LNCAP (cell line): ENCODE measurements at regions not wholly inside any gene's neighbourhood (a gene's known extent, or its start where the extent isn't known, plus 50 kb on each side); places are given as distances from the start of the nearest gene placed in this dataset.

Experiments used
- TF ChIP-seq, protein P1 (sequence below): fragments of 450-650 bp; IDR thresholded peaks from 2 replicates; pipeline ENCODE4 v1.5.1; 2017; ENCODE audit warnings: mild to moderate bottlenecking

DNA sequence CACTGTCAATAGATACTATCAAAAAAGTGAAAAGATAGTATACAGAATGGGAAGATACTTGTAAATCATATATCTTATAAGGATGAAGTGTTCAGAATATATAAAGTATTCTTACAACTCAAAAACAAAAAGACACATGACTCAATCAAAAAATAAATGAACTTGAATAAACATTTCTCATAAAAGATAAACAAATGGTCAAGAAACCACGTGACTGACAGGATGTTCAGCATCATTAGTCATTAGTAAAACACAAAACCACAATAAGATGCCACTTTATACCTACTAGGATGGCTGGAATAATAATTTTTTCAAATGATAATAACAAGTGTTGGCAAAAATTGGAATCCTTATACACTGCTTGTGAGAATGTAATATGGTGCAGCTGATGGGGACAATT lies 729.1 kb upstream of the HS3ST5 start:
- TF ChIP-seq, protein P1, sequence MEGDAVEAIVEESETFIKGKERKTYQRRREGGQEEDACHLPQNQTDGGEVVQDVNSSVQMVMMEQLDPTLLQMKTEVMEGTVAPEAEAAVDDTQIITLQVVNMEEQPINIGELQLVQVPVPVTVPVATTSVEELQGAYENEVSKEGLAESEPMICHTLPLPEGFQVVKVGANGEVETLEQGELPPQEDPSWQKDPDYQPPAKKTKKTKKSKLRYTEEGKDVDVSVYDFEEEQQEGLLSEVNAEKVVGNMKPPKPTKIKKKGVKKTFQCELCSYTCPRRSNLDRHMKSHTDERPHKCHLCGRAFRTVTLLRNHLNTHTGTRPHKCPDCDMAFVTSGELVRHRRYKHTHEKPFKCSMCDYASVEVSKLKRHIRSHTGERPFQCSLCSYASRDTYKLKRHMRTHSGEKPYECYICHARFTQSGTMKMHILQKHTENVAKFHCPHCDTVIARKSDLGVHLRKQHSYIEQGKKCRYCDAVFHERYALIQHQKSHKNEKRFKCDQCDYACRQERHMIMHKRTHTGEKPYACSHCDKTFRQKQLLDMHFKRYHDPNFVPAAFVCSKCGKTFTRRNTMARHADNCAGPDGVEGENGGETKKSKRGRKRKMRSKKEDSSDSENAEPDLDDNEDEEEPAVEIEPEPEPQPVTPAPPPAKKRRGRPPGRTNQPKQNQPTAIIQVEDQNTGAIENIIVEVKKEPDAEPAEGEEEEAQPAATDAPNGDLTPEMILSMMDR: no peak

DNA sequence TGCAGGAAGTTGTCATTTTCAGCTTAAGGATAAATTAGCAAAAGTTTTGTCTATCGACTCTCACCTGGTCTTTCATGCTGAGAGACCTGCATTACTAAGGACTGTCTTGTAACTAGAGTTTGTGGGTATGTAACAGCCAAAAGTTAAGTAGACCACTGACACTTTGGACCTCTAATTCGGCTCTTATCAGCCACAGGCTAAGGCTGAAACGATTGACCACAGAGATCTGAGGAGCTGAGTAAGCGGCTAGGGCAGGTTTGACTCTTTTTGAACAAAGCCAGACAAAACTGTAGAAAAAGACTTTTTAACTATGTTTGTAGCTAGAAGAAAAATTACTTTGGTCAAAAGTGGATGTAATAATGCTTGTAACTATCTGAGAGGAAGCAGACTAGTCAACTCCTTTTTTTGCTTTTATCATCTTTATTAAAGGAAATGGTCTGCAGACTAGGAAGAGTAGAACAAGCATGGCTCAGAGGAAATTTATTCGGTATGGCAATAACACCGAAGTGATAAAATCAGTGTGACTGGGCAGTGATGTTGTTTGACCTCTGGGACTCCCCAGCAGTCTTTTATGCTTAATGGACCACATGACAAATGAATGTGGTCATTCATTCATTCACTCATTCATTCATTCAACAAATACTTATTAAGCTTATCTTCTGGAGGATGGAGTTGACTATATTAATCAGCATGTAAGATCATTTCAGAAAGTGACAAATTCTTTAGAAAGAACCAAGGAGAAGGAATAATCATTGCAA lies 725.0 kb upstream of the HS3ST5 start:
- TF ChIP-seq, protein P1: no peak

- TF ChIP-seq, protein P1: no peak
Measured at GRCh38 chr6:115064680-115065079, 721.9 kb upstream of the HS3ST5 start.

- TF ChIP-seq, protein P1: no peak
Measured at GRCh38 chr6:115060581-115060980, 717.8 kb upstream of the HS3ST5 start.

GRCh38 chr6:115058414-115059211 lies 715.8 kb upstream of the HS3ST5 start:
- TF ChIP-seq, protein P1: no peak

GRCh38 chr6:115055579-115055978 lies 712.8 kb upstream of the HS3ST5 start:
- TF ChIP-seq, protein P1: no peak

- TF ChIP-seq, protein P1: no peak
Measured at GRCh38 chr6:115053169-115053860, 710.5 kb upstream of the HS3ST5 start.
